GM18507 (cell line): ENCODE measurements at regions not wholly inside any gene's neighbourhood (a gene's known extent, or its start where the extent isn't known, plus 50 kb on each side); places are given as distances from the start of the nearest gene placed in this dataset.
"Not testable (repeated sequence)": the region's sequence is repeated elsewhere in the genome, so short reads cannot be mapped to it uniquely, and the experiment has no call there.

ENCODE experiments used
- DNase-seq: peaks from one replicate; pipeline ENCODE4 v3.0.0; 2011; ENCODE audit warnings: low read depth; ENCODE audit not compliant: insufficient read length; ENCODE audit errors: extremely low spot score
- FAIRE-seq: peaks from 2 replicates; lab custom pipeline; 2011; peaks lifted over from hg19 to GRCh38; lab: Jason Lieb, UNC

DNA sequence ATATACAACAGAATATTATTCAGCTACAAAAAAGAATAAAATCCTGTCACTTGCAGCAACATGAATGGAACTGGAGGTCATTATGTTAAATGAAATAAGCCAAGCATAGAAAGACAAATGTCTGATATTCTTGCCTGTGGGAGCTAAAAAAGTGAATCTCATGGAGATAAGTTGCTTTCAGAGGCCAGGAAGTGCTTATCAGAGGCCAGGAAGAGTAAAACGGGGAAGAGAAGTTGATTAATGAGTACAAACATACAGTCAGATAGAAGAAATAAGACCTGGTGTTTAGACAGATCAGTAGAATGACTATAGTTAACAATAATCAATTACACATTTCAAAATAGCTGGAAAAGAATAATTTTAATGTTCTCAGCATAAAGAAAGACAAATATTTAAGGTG lies 54.4 kb upstream of the CPHXL start:
- FAIRE-seq (no peak), DNase-seq (no peak)

DNA sequence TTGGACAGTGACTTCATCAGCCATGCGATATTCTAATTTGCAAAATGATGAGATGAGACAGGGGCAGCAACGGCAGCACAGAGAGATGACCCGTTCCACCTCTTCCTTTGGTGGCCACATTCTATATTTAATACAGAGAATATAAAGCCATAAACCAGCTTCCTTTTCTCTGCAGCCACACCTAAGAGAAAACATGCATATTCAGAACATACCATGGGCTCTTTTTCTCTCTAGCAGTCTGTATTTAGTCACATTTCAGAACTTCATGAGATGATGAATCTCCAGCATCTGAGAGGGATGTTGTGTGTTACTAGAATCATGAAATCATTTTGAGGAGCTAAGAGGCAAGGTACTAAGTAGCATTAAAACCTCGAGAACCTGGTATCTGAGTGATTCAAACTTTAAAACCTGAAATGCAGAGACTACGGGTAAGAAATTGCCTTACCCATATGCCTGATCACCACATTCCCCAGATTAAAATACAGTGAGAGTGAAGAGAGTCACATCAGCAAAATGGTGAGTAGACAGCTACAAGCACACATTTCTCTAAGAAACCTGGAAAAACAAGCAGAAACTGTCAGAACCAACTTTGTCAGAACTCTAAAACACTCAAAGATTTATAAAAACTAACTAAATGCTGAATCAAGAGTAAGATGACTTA lies 55.5 kb upstream of the CPHXL start:
- DNase-seq, result no peak

GRCh38 chr16:75787440-75787839 lies 61.1 kb upstream of the CPHXL start:
- DNase-seq (no peak), FAIRE-seq (no peak)

More for the DNA sequence above, 55.5 kb upstream of the CPHXL start:
- no peak for FAIRE-seq

DNA sequence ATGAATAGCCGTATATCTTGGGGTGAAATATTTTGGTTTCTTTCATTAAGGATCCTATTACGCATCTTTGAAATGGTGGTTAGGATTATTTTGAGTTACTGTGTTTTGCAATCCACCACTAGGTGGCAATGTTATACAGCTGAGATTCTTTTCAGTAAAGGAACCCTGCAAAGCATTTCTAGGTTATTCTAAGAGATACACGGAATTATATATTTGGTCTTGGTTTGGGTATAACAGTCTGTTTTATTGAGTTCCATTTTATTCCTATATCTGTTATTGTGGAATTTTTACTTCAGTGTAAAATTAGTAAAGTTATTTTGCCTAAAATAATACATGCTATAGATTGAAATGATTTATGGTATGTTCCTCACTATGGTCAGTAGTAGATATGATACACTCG lies 62.9 kb upstream of the CPHXL start:
- FAIRE-seq (peak; percentile 80), DNase-seq (peak; percentile 23)

- no peak for DNase-seq
- no peak for FAIRE-seq
These were observed 66.6 kb upstream of the CPHXL start for GRCh38 chr16:75792771-75793492.

DNA sequence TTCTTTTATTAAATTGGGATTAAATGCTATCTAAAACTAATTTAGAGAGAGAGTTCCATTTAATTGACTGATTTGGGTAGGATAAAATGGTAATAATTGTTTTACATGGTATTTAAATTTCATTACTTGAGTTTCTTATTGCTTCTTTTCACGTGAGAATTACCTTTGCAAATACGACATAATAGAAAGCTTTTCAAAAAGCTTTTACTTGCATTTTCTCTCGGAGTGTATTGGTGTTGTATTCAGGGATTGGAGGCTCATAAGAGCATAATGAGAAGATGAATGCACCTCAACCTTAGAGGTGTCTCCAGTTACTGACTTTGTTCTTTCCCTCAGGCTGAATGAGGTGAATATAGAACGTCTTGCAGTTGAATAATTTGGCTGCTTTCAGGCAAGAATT lies 67.4 kb upstream of the CPHXL start:
- no peak for FAIRE-seq

GRCh38 chr16:75794426-75794825 lies 68.1 kb upstream of the CPHXL start:
- FAIRE-seq, result no peak
- DNase-seq, result no peak

More for the DNA sequence above, 67.4 kb upstream of the CPHXL start:
- no peak for DNase-seq

DNA sequence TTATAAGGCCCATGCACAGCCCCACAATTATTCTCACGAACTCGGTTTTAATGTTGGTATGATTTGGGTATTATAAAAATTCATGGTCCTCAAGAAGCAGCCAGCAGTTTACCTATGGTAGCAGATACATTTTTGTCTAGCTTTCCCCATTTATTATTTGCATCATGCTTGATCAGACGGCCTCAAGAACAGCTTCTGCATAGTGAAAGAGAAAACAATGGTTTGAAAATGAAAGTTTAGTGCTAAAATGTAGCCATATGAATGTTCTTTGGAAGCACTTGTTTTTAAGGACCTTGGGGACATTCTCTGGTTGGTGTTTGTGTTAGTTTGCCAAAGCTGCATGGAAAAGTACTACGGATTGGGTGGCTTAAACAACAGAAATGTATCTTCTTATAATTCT lies 72.4 kb upstream of the CPHXL start:
- no peak for FAIRE-seq
- DNase-seq, result no peak

DNA sequence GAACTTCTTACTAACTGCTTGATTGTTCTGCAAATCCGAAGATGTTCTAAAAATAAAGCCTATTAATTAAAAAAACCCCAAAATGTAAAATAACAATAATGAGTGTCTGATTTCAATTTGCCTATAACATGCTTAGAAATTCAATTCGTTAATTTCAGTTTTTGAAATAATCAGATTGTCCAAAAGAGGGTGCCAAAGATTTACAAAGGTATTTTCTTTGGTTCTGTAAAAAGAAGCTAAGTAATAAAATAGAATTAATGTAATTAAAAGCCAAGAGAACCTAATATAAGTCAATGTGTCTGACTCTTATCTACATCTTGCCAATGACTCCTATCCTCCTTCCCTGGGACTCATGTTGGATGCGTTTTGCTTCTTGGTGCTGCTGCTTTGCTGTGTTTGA lies 75.0 kb upstream of the CPHXL start:
- FAIRE-seq, result no peak
- DNase-seq, result no peak

- FAIRE-seq (no peak), DNase-seq (no peak)
These were observed 77.5 kb upstream of the CPHXL start for GRCh38 chr16:75803753-75804152.

DNA sequence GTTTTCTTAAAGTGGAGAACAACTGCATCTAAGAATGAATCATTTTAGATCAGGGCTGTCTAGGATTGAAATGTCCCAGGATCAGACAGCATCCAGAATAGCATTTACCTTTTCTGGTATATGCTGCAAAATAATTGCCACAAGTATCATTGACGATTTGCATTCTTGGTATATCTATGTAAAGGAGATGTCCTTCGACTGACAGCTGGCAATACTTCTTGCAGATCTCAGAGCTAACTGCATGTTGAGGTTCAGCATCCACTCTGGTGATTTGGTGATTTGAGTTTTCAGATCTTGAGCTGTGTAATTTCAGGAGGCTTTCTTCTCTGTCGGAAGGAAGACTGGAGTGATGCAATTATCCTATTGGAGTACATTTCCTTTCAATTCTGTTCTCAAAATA lies 78.1 kb upstream of the CPHXL start:
- FAIRE-seq (no peak), DNase-seq (no peak)

- DNase-seq, result no peak
- no peak for FAIRE-seq
These were observed 79.7 kb upstream of the CPHXL start for GRCh38 chr16:75805946-75806345.

- FAIRE-seq (no peak), DNase-seq (no peak)
These were observed 80.2 kb upstream of the CPHXL start for GRCh38 chr16:75806487-75806886.

GRCh38 chr16:75810342-75810741 lies 84.1 kb upstream of the CPHXL start:
- FAIRE-seq (no peak), DNase-seq (no peak)

- no peak for FAIRE-seq
- no peak for DNase-seq
These were observed 84.8 kb upstream of the CPHXL start for GRCh38 chr16:75811020-75811634.

DNA sequence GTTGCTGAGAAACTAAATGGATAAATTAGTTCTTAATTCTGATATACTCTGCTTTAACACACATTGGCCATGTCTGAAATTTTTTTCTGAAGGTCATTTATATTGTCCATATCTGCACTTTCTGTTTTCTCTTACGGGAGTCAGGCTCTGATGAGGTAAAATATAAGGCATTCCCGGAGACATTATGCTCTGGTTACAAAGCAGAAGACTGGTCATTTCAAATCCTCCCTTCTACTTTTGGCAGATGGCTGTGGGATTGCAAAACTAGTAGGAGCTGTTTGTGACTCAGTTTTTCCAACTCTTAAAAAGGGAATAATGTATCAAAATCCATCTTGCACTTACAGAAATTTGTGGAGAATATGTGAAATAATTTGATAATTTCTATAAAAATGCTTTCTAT lies 92.2 kb upstream of the CPHXL start:
- FAIRE-seq, result no peak
- DNase-seq, result no peak

GRCh38 chr16:75820672-75821071 lies 94.4 kb upstream of the CPHXL start:
- DNase-seq (no peak), FAIRE-seq (no peak)

GRCh38 chr16:75821117-75821516 lies 94.8 kb upstream of the CPHXL start:
- FAIRE-seq, result no peak
- DNase-seq, result no peak

DNA sequence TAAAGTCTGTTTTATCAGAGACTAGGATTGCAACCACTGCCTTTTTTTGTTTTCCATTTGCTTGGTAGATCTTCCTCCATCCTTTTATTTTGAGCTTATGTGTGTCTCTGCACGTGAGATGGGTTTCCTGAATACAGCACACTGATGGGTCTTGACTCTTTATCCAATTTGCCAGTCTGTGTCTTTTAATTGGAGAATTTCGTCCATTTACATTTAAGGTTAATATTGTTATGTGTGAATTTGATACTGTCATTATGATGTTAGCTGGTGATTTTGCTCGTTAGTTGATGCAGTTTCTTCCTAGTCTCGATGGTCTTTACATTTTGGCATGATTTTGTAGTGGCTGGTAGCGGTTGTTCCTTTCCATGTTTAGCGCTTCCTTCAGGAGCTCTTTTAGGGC lies 99.5 kb upstream of the CPHXL start:
- not testable (repeated sequence) for FAIRE-seq

GRCh38 chr16:75827372-75828038 lies 101.2 kb upstream of the CPHXL start:
- FAIRE-seq, DNase-seq: not testable (repeated sequence)

More for the DNA sequence above, 99.5 kb upstream of the CPHXL start:
- not testable (repeated sequence) for DNase-seq
